Endothelial cell (in vitro differentiated cells): ENCODE measurements at regions not wholly inside any gene's neighbourhood (a gene's known extent, or its start where the extent isn't known, plus 50 kb on each side); places are given as distances from the start of the nearest gene placed in this dataset.

Experiments
- DNase-seq: peaks from one replicate; pipeline ENCODE4 v3.0.0; 2021; ENCODE audit warnings: low spot score
- H3K27ac Mint-ChIP-seq: one replicate; pipeline ENCODE4 v1.8.0; 2021; ENCODE audit warnings: mixed read lengths, inconsistent platforms; ENCODE audit not compliant: unreplicated experiment
- H3K27me3 Mint-ChIP-seq: one replicate; pipeline ENCODE4 v1.8.0; 2021; ENCODE audit warnings: mild to moderate bottlenecking, moderate library complexity, mixed read lengths, inconsistent platforms; ENCODE audit not compliant: unreplicated experiment
- H3K36me3 Mint-ChIP-seq: one replicate; pipeline ENCODE4 v1.8.0; 2021; ENCODE audit warnings: mild to moderate bottlenecking, low read depth, mixed read lengths, inconsistent platforms; ENCODE audit not compliant: unreplicated experiment
- H3K4me1 Mint-ChIP-seq: one replicate; pipeline ENCODE4 v1.8.0; 2021; ENCODE audit warnings: mild to moderate bottlenecking, mixed read lengths, inconsistent platforms; ENCODE audit not compliant: unreplicated experiment
- H3K4me3 Mint-ChIP-seq: one replicate; pipeline ENCODE4 v1.8.0; 2021; ENCODE audit warnings: mild to moderate bottlenecking, mixed read lengths, inconsistent platforms; ENCODE audit not compliant: unreplicated experiment
- H3K9me3 Mint-ChIP-seq: one replicate; pipeline ENCODE4 v1.8.0; 2021; ENCODE audit warnings: mixed read lengths, inconsistent platforms; ENCODE audit not compliant: unreplicated experiment
- CTCF ChIP-seq: fragments of 200-600 bp; sonication (generic); IDR thresholded peaks from one replicate; pipeline ENCODE4 v1.5.0; 2021; ENCODE audit warnings: antibody characterized with exemption; ENCODE audit not compliant: unreplicated experiment

- peak overlapping the region; percentile 83 for H3K27ac Mint-ChIP-seq
- peak; percentile 54 for DNase-seq
- H3K9me3 Mint-ChIP-seq = no peaks in the 10 kb centered on the region
- H3K4me3 Mint-ChIP-seq = peak overlapping the region; percentile 88
- peaks cover 51% of the 10 kb centered on the region for H3K4me1 Mint-ChIP-seq
- TF ChIP-seq CTCF = no peak
- peaks cover 3% of the 10 kb centered on the region for H3K27me3 Mint-ChIP-seq
- H3K36me3 Mint-ChIP-seq = peaks cover 20% of the 10 kb centered on the region
Observed at GRCh38 chr11:8810540-8811301, 100.3 kb upstream of the AKIP1 start.

- H3K27ac Mint-ChIP-seq = peak overlapping the region; percentile 9
- peaks cover 13% of the 10 kb centered on the region for H3K36me3 Mint-ChIP-seq
- TF ChIP-seq CTCF = no peak
- no peaks in the 10 kb centered on the region for H3K27me3 Mint-ChIP-seq
- H3K4me3 Mint-ChIP-seq = no peak overlapping the region
- DNase-seq = no peak
- no peaks in the 10 kb centered on the region for H3K9me3 Mint-ChIP-seq
- H3K4me1 Mint-ChIP-seq = peaks cover 45% of the 10 kb centered on the region
Observed at GRCh38 chr11:8811571-8811970, 99.4 kb upstream of the AKIP1 start.

GRCh38 chr11:8812438-8812837 is 98.6 kb upstream of the AKIP1 start:
- Mint-ChIP-seq H3K27ac (no peak overlapping the region), H3K27me3 (no peaks in the 10 kb centered on the region), H3K9me3 (no peaks in the 10 kb centered on the region), H3K4me1 (peaks cover 37% of the 10 kb centered on the region), H3K36me3 (peaks cover 10% of the 10 kb centered on the region), H3K4me3 (no peak overlapping the region)
- no peak for DNase-seq
- no peak for TF ChIP-seq CTCF

- no peaks in the 10 kb centered on the region for H3K27me3 Mint-ChIP-seq
- no peaks in the 10 kb centered on the region for H3K9me3 Mint-ChIP-seq
- no peak overlapping the region for H3K27ac Mint-ChIP-seq
Observed at GRCh38 chr11:8813658-8814057, 97.3 kb upstream of the AKIP1 start.

More at GRCh38 chr11:8813658-8814057, 97.3 kb upstream of the AKIP1 start:
- peaks cover 11% of the 10 kb centered on the region for H3K36me3 Mint-ChIP-seq
- H3K4me3 Mint-ChIP-seq = no peak overlapping the region
- peak; percentile 82 for TF ChIP-seq CTCF
- peak; percentile 83 for DNase-seq
- peaks cover 29% of the 10 kb centered on the region for H3K4me1 Mint-ChIP-seq
